ENCODE measurements at regions not wholly inside any gene's neighbourhood (a gene's known extent, or its start where the extent isn't known, plus 50 kb on each side); places are given as distances from the start of the nearest gene placed in this dataset.

- TF ChIP-seq SIN3A (IDR thresholded peaks at IDR 0.05; ENCODE audit: borderline replicate concordance, insufficient read depth, low read length) (no peak), POLR2AphosphoS5 (IDR thresholded peaks at IDR 0.05; ENCODE audit: low read depth, low read length) (no peak), TAF1 (IDR thresholded peaks at IDR 0.05; ENCODE audit: borderline replicate concordance, insufficient read depth, low read length) (no peak), REST (IDR thresholded peaks at IDR 0.05; ENCODE audit: insufficient read depth in 1 of 2, low read depth in 2 of 2, low read length in 2 of 2) (no peak), FOXP2 (optimal IDR thresholded peaks at IDR 0.05; ENCODE audit: borderline replicate concordance, extremely low read depth, extremely low read length, insufficient read depth) (no peak)
These were observed 294.9 kb upstream of the CRY1 start for GRCh38 chr12:107388263-107388662.

GRCh38 chr12:107390414-107390813, 295.2 kb upstream of the PWP1 start:
- no peak for TF ChIP-seq TAF1 (IDR thresholded peaks at IDR 0.05; ENCODE audit: borderline replicate concordance, insufficient read depth, low read length)
- TF ChIP-seq POLR2AphosphoS5 (IDR thresholded peaks at IDR 0.05; ENCODE audit: low read depth, low read length), result no peak
- no peak for TF ChIP-seq REST (IDR thresholded peaks at IDR 0.05; ENCODE audit: insufficient read depth in 1 of 2, low read depth in 2 of 2, low read length in 2 of 2)
- no peak for TF ChIP-seq FOXP2 (optimal IDR thresholded peaks at IDR 0.05; ENCODE audit: borderline replicate concordance, extremely low read depth, extremely low read length, insufficient read depth)
- no peak for TF ChIP-seq SIN3A (IDR thresholded peaks at IDR 0.05; ENCODE audit: borderline replicate concordance, insufficient read depth, low read length)

- TF ChIP-seq FOXP2 (optimal IDR thresholded peaks at IDR 0.05; ENCODE audit: borderline replicate concordance, extremely low read depth, extremely low read length, insufficient read depth) (no peak), TAF1 (IDR thresholded peaks at IDR 0.05; ENCODE audit: borderline replicate concordance, insufficient read depth, low read length) (no peak), SIN3A (IDR thresholded peaks at IDR 0.05; ENCODE audit: borderline replicate concordance, insufficient read depth, low read length) (no peak), REST (IDR thresholded peaks at IDR 0.05; ENCODE audit: insufficient read depth in 1 of 2, low read depth in 2 of 2, low read length in 2 of 2) (no peak), POLR2AphosphoS5 (IDR thresholded peaks at IDR 0.05; ENCODE audit: low read depth, low read length) (no peak)
These were observed 292.4 kb upstream of the PWP1 start for GRCh38 chr12:107393043-107393717.

GRCh38 chr12:107394693-107395092, 290.9 kb upstream of the PWP1 start:
- no peak for TF ChIP-seq REST (IDR thresholded peaks at IDR 0.05; ENCODE audit: insufficient read depth in 1 of 2, low read depth in 2 of 2, low read length in 2 of 2)
- TF ChIP-seq POLR2AphosphoS5 (IDR thresholded peaks at IDR 0.05; ENCODE audit: low read depth, low read length), result no peak
- no peak for TF ChIP-seq SIN3A (IDR thresholded peaks at IDR 0.05; ENCODE audit: borderline replicate concordance, insufficient read depth, low read length)
- no peak for TF ChIP-seq FOXP2 (optimal IDR thresholded peaks at IDR 0.05; ENCODE audit: borderline replicate concordance, extremely low read depth, extremely low read length, insufficient read depth)
- no peak for TF ChIP-seq TAF1 (IDR thresholded peaks at IDR 0.05; ENCODE audit: borderline replicate concordance, insufficient read depth, low read length)
